Smooth muscle cell (in vitro differentiated cells): ENCODE measurements at regions not wholly inside any gene's neighbourhood (a gene's known extent, or its start where the extent isn't known, plus 50 kb on each side); places are given as distances from the start of the nearest gene placed in this dataset.

ENCODE experiments used
- DNase-seq: peaks from one replicate; lab custom pipeline; 2025; ENCODE audit not compliant: unreplicated experiment; lab: John Stamatoyannopoulos, UW
- H2AFZ ChIP-seq: fragments of 200-600 bp; sonication (generic); 2 replicates; pipeline ENCODE4 v1.6.0; 2016; ENCODE audit warnings: antibody characterized with exemption, low read depth, mild to moderate bottlenecking
- H3F3A ChIP-seq: fragments of 200-600 bp; sonication (generic); 2 replicates; pipeline ENCODE4 v1.6.0; 2017; ENCODE audit warnings: antibody characterized with exemption, low read depth
- H3K27ac ChIP-seq: fragments of 200-600 bp; sonication (generic); 2 replicates; pipeline ENCODE4 v1.5.1; 2016; ENCODE audit warnings: low read depth, mild to moderate bottlenecking
- H3K27me3 ChIP-seq: fragments of 200-600 bp; sonication (generic); 2 replicates; pipeline ENCODE4 v1.6.1; 2016; ENCODE audit warnings: low read depth, mild to moderate bottlenecking
- H3K36me3 ChIP-seq: fragments of 200-600 bp; sonication (generic); 2 replicates; pipeline ENCODE4 v1.5.1; 2016; ENCODE audit warnings: low read depth
- H3K4me1 ChIP-seq: fragments of 200-600 bp; sonication (generic); 2 replicates; pipeline ENCODE4 v1.5.1; 2016; ENCODE audit warnings: low read depth
- H3K4me2 ChIP-seq: fragments of 200-600 bp; sonication (generic); 2 replicates; pipeline ENCODE4 v1.6.0; 2016; ENCODE audit warnings: mild to moderate bottlenecking
- H3K4me3 ChIP-seq: fragments of 200-600 bp; sonication (generic); 2 replicates; pipeline ENCODE4 v1.5.1; 2016; ENCODE audit warnings: mild to moderate bottlenecking
- H3K79me2 ChIP-seq: fragments of 200-600 bp; sonication (generic); 2 replicates; pipeline ENCODE4 v1.6.0; 2016; ENCODE audit warnings: low read depth, mild to moderate bottlenecking
- H3K9ac ChIP-seq: fragments of 200-600 bp; sonication (generic); 2 replicates; pipeline ENCODE4 v1.6.0; 2016; ENCODE audit warnings: low read depth
- H3K9me3 ChIP-seq: fragments of 200-600 bp; sonication (generic); replicated peaks from 2 replicates; pipeline ENCODE4 v1.5.1; 2016; ENCODE audit warnings: low read depth
- H4K20me1 ChIP-seq: fragments of 200-600 bp; sonication (generic); 2 replicates; pipeline ENCODE4 v1.6.0; 2016; ENCODE audit warnings: low read depth
- WGBS: methylation state at CpG from one replicate; pipeline ENCODE4 v1.1.7; 2016; ENCODE audit warnings: low lambda C conversion rate; 5-methylcytosine and 5-hydroxymethylcytosine counted together
- TF ChIP-seq, protein P1 (sequence below): fragments of 200-600 bp; sonication (generic); IDR thresholded peaks from 2 replicates; pipeline ENCODE4 v1.5.1; 2017; ENCODE audit warnings: borderline replicate concordance, mild to moderate bottlenecking, antibody characterized with exemption; ENCODE audit not compliant: insufficient read depth, poor library complexity, severe bottlenecking

DNA sequence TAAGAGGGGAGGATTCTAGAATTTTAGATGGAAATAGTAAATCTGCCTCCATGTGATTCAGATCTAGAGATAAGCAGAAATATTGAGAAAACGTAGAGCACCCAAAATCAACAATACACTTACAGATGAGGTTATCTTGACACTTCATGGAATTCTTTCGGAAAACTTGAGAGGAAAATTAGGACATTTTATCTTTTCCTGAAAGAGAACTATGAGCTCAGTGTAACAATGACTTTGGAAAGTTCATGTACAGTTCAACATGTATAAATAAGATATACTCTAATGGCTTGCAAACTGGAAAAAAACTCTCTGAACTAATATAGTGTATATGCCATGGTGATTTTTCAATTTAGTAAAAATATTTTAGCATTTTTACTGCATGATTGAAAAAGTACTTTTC, 338.1 kb upstream of the NEGR1 start:
- H3F3A ChIP-seq: no peaks in the 10 kb centered on the region
- H3K4me3 ChIP-seq: no peak overlapping the region
- no peaks in the 10 kb centered on the region for H3K79me2 ChIP-seq
- no peaks in the 10 kb centered on the region for H4K20me1 ChIP-seq
- H3K9me3 ChIP-seq: no peaks in the 10 kb centered on the region
- TF ChIP-seq, protein P1, sequence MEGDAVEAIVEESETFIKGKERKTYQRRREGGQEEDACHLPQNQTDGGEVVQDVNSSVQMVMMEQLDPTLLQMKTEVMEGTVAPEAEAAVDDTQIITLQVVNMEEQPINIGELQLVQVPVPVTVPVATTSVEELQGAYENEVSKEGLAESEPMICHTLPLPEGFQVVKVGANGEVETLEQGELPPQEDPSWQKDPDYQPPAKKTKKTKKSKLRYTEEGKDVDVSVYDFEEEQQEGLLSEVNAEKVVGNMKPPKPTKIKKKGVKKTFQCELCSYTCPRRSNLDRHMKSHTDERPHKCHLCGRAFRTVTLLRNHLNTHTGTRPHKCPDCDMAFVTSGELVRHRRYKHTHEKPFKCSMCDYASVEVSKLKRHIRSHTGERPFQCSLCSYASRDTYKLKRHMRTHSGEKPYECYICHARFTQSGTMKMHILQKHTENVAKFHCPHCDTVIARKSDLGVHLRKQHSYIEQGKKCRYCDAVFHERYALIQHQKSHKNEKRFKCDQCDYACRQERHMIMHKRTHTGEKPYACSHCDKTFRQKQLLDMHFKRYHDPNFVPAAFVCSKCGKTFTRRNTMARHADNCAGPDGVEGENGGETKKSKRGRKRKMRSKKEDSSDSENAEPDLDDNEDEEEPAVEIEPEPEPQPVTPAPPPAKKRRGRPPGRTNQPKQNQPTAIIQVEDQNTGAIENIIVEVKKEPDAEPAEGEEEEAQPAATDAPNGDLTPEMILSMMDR: no peak
- H3K27me3 ChIP-seq: no peaks in the 10 kb centered on the region
- no peaks in the 10 kb centered on the region for H3K36me3 ChIP-seq
- H3K4me2 ChIP-seq: no peak overlapping the region
- no peak overlapping the region for H2AFZ ChIP-seq
- H3K4me1 ChIP-seq: no peaks in the 10 kb centered on the region
- WGBS: 77% methylated on average over 2 of the region's 2 CpGs
- no peak overlapping the region for H3K27ac ChIP-seq
- no peak for DNase-seq
- H3K9ac ChIP-seq: no peak overlapping the region

DNA sequence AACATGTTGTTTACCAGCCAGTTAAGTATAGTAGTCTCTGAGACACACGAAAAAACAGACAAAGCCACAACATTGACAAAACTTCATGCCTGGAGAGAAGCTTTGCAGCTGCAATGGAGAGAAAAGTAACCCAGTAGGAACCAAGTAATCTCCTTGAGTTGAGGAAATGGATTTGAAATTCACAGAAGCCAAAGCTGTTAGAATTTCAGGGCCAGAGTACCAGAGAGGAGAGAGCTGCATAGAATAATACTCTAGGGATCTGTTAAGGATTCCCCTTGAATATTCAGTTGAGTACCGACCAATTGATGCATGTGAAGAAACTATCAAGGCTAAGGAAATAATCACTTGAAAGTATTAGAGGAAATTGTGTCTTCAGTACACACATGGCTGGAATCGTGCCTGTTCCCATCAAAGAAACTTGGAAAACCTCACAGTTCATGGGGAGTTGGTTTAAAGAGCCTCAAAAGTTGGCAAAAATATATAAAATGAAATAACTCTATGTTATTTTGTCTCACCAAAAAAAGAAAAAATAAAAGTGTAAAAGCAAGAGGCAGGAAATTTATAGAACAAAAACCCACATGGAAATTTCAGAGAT, 324.0 kb upstream of the NEGR1 start:
- H3F3A ChIP-seq: no peaks in the 10 kb centered on the region
- H3K36me3 ChIP-seq: no peaks in the 10 kb centered on the region
- no peak overlapping the region for H3K4me2 ChIP-seq
- no peak overlapping the region for H2AFZ ChIP-seq
- no peaks in the 10 kb centered on the region for H4K20me1 ChIP-seq
- no peak overlapping the region for H3K9ac ChIP-seq
- WGBS: 61% methylated on average over 3 of the region's 3 CpGs
- no peaks in the 10 kb centered on the region for H3K27me3 ChIP-seq
- no peak overlapping the region for H3K4me3 ChIP-seq
- no peaks in the 10 kb centered on the region for H3K79me2 ChIP-seq
- DNase-seq: no peak
- H3K9me3 ChIP-seq: no peaks in the 10 kb centered on the region
- H3K27ac ChIP-seq: no peak overlapping the region
- TF ChIP-seq, protein P1: no peak
- H3K4me1 ChIP-seq: peaks cover 7% of the 10 kb centered on the region

DNA sequence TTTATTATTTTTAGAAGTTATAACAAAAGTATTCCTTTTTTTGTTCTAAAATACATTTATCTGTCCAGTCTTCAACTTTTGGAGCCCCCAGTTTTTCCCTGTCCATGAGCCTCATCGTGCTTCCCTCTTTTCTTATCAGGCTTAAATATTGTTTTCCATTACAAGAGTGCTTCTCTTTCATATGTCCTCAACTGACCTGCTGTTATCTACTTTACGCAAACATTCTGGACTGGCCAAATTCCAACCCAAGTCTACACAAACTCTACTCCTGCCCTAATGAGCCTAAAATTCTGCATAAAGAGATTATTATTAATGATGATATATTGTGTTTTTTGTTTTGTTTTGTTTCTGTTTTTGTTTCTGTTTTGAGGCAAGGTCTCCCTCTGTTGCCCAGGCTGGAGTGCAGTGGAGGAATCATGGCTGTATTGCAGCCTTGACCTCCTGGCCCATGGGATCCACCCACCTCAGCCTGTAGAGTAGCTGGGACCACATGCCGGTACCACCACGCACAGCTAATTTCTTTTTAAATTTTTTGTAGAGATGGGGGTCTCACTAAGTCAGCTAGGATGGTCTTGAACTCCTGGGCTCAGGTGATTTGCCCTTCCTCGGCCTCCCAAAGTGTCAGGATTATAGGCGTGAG, 318.8 kb upstream of the NEGR1 start:
- Histone ChIP-seq H3K27me3 (no peaks in the 10 kb centered on the region), H3K9ac (no peak overlapping the region), H3K4me1 (peaks cover 4% of the 10 kb centered on the region), H3K27ac (no peak overlapping the region), H3K79me2 (no peaks in the 10 kb centered on the region), H3K4me3 (no peak overlapping the region), H3K4me2 (no peak overlapping the region), H2AFZ (no peak overlapping the region), H4K20me1 (no peaks in the 10 kb centered on the region), H3K36me3 (no peaks in the 10 kb centered on the region), H3K9me3 (no peaks in the 10 kb centered on the region), H3F3A (no peaks in the 10 kb centered on the region)
- WGBS: 93% methylated on average over 6 of the region's 6 CpGs
- no peak for DNase-seq
- TF ChIP-seq, protein P1: no peak

DNA sequence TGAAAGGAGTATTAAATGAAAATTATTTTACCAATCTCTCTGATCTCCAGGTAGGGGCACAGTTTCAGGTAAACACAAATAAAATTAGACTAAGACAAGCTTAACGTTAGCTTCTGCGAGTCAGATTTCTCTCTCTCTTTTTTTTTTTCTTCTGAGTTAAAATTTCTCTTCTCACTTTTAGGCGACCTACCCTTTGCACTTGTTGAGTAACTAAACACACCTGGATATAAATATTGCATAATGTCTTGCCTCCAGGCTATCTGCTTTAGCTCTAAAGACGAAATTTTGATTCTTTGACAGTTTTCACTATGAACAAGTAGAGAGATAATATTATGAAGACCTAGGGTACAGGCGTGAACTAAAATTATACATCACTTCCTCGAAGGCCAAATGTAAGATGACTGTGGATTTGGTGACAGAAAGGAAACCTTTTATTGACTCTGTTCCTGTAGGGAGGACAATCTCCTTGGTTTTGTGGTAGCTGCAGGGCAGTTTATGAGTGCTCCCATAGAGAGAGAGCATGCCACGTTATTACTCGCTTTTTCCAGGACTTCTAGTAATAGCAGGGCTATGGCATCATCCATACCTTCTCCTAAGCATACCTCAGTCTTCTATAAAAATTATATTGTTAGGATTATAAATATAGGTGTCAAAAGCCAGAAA, 303.8 kb upstream of the NEGR1 start:
- no peak for DNase-seq
- no peak overlapping the region for H3K4me3 ChIP-seq
- H3K4me2 ChIP-seq: no peak overlapping the region
- H3K27ac ChIP-seq: no peak overlapping the region
- no peaks in the 10 kb centered on the region for H3K36me3 ChIP-seq
- no peaks in the 10 kb centered on the region for H3K27me3 ChIP-seq
- no peaks in the 10 kb centered on the region for H3F3A ChIP-seq
- H3K9me3 ChIP-seq: no peaks in the 10 kb centered on the region
- no peak overlapping the region for H2AFZ ChIP-seq
- no peaks in the 10 kb centered on the region for H4K20me1 ChIP-seq
- H3K4me1 ChIP-seq: no peaks in the 10 kb centered on the region
- 86% methylated on average over 8 of the region's 8 CpGs for WGBS
- no peak overlapping the region for H3K9ac ChIP-seq
- no peaks in the 10 kb centered on the region for H3K79me2 ChIP-seq
- TF ChIP-seq, protein P1: no peak
